Endothelial cell (in vitro differentiated cells): ENCODE measurements at regions not wholly inside any gene's neighbourhood (a gene's known extent, or its start where the extent isn't known, plus 50 kb on each side); places are given as distances from the start of the nearest gene placed in this dataset.

ENCODE experiments used
- DNase-seq: peaks from one replicate; pipeline ENCODE4 v3.0.0; 2021; ENCODE audit warnings: low spot score
- H3K27ac Mint-ChIP-seq: one replicate; pipeline ENCODE4 v1.8.0; 2021; ENCODE audit warnings: mixed read lengths, inconsistent platforms; ENCODE audit not compliant: unreplicated experiment
- H3K27me3 Mint-ChIP-seq: one replicate; pipeline ENCODE4 v1.8.0; 2021; ENCODE audit warnings: mild to moderate bottlenecking, moderate library complexity, mixed read lengths, inconsistent platforms; ENCODE audit not compliant: unreplicated experiment
- H3K36me3 Mint-ChIP-seq: one replicate; pipeline ENCODE4 v1.8.0; 2021; ENCODE audit warnings: mild to moderate bottlenecking, low read depth, mixed read lengths, inconsistent platforms; ENCODE audit not compliant: unreplicated experiment
- H3K4me1 Mint-ChIP-seq: one replicate; pipeline ENCODE4 v1.8.0; 2021; ENCODE audit warnings: mild to moderate bottlenecking, mixed read lengths, inconsistent platforms; ENCODE audit not compliant: unreplicated experiment
- H3K4me3 Mint-ChIP-seq: one replicate; pipeline ENCODE4 v1.8.0; 2021; ENCODE audit warnings: mild to moderate bottlenecking, mixed read lengths, inconsistent platforms; ENCODE audit not compliant: unreplicated experiment
- H3K9me3 Mint-ChIP-seq: one replicate; pipeline ENCODE4 v1.8.0; 2021; ENCODE audit warnings: mixed read lengths, inconsistent platforms; ENCODE audit not compliant: unreplicated experiment
- CTCF ChIP-seq: fragments of 200-600 bp; sonication (generic); IDR thresholded peaks from one replicate; pipeline ENCODE4 v1.5.0; 2021; ENCODE audit warnings: antibody characterized with exemption; ENCODE audit not compliant: unreplicated experiment

- H3K4me3 Mint-ChIP-seq = no peak overlapping the region
- peaks cover 1% of the 10 kb centered on the region for H3K27me3 Mint-ChIP-seq
- H3K27ac Mint-ChIP-seq = no peak overlapping the region
- no peak for TF ChIP-seq CTCF
- no peaks in the 10 kb centered on the region for H3K9me3 Mint-ChIP-seq
- H3K4me1 Mint-ChIP-seq = no peaks in the 10 kb centered on the region
- no peaks in the 10 kb centered on the region for H3K36me3 Mint-ChIP-seq
- no peak for DNase-seq
Observed at GRCh38 chr10:91690412-91690811, 57.5 kb upstream of the PPP1R3C start.

- no peak for DNase-seq
- Mint-ChIP-seq H3K27me3 (peaks cover 1% of the 10 kb centered on the region), H3K27ac (no peak overlapping the region), H3K4me3 (no peak overlapping the region), H3K4me1 (no peaks in the 10 kb centered on the region), H3K36me3 (no peaks in the 10 kb centered on the region), H3K9me3 (no peaks in the 10 kb centered on the region)
- TF ChIP-seq CTCF = no peak
Observed at GRCh38 chr10:91689731-91690168, 56.9 kb upstream of the PPP1R3C start.

GRCh38 chr10:91684841-91685240 is 52.0 kb upstream of the PPP1R3C start:
- DNase-seq = no peak
- TF ChIP-seq CTCF = no peak
- Mint-ChIP-seq H3K9me3 (no peaks in the 10 kb centered on the region), H3K27ac (no peak overlapping the region), H3K36me3 (no peaks in the 10 kb centered on the region), H3K4me3 (no peak overlapping the region), H3K4me1 (no peaks in the 10 kb centered on the region), H3K27me3 (no peaks in the 10 kb centered on the region)

GRCh38 chr10:91683975-91684374 is 51.1 kb upstream of the PPP1R3C start:
- no peak for TF ChIP-seq CTCF
- H3K27me3 Mint-ChIP-seq = no peaks in the 10 kb centered on the region
- no peak for DNase-seq
- H3K4me3 Mint-ChIP-seq = no peak overlapping the region
- no peaks in the 10 kb centered on the region for H3K36me3 Mint-ChIP-seq
- H3K9me3 Mint-ChIP-seq = no peaks in the 10 kb centered on the region
- no peaks in the 10 kb centered on the region for H3K4me1 Mint-ChIP-seq
- H3K27ac Mint-ChIP-seq = no peak overlapping the region

GRCh38 chr10:91682912-91683311 is 50.0 kb upstream of the PPP1R3C start:
- Mint-ChIP-seq H3K36me3 (no peaks in the 10 kb centered on the region), H3K4me3 (no peak overlapping the region), H3K27ac (no peak overlapping the region), H3K4me1 (no peaks in the 10 kb centered on the region), H3K9me3 (no peaks in the 10 kb centered on the region), H3K27me3 (no peaks in the 10 kb centered on the region)
- no peak for TF ChIP-seq CTCF
- DNase-seq = no peak
